Breast epithelium (tissue), 4 donors: ENCODE measurements at regions not wholly inside any gene's neighbourhood (a gene's known extent, or its start where the extent isn't known, plus 50 kb on each side); places are given as distances from the start of the nearest gene placed in this dataset.

ENCODE experiments used
- DNase-seq, 2 donors: peaks; one replicate each; pipeline ENCODE4 v3.0.0-alpha.2; 2019; ENCODE audit warnings: low spot score in 2 of 2
- H3K27ac ChIP-seq, 2 donors: fragments of 200-600 bp; sonication (generic) in 1 of 2; one replicate each; pipeline ENCODE4 v1.5.1; 2016 to 2019; ENCODE audit warnings: mild to moderate bottlenecking in 1 of 2
- H3K27me3 ChIP-seq, 2 donors: fragments of 200-600 bp; sonication (generic) in 1 of 2; one replicate each; pipeline versions ENCODE4 v1.5.1 to v1.6.0; 2017 to 2019; ENCODE audit warnings: control low read depth in 1 of 2, mild to moderate bottlenecking in 1 of 2
- H3K36me3 ChIP-seq: fragments of 200-600 bp; one replicate; pipeline ENCODE4 v1.5.1; 2019
- H3K4me1 ChIP-seq, 2 donors: fragments of 200-600 bp; sonication (generic); one replicate each; pipeline ENCODE4 v1.5.1; 2016 to 2019; ENCODE audit warnings: control low read depth in 1 of 2
- H3K4me3 ChIP-seq, 3 donors: fragments of 200-600 bp; sonication (generic); 1 replicate in 2 of 3; 2 replicates in 1 of 3; pipeline ENCODE4 v1.5.1; 2016 to 2019; ENCODE audit warnings: mild to moderate bottlenecking in 3 of 3, moderate library complexity in 2 of 3
- H3K9me3 ChIP-seq, 2 donors: fragments of 200-600 bp; sonication (generic) in 1 of 2; one replicate each; pipeline ENCODE4 v1.5.1; 2016 to 2019; ENCODE audit warnings: control low read depth in 1 of 2
- POLR2A ChIP-seq: fragments of 450-650 bp; IDR thresholded peaks from one replicate; pipeline ENCODE4 v1.6.1; 2016; ENCODE audit warnings: antibody characterized with exemption, mild to moderate bottlenecking, moderate library complexity
- POLR2AphosphoS5 ChIP-seq, 3 donors: sonication (generic); formaldehyde crosslinking; IDR thresholded peaks; one replicate each; pipeline ENCODE4 v1.6.1; 2017; ENCODE audit warnings: antibody characterized with exemption in 3 of 3
- intact Hi-C: fragments of 100-400 bp; cut with DNase I; formaldehyde crosslinking; loops from one replicate; pipeline ENCODE4 v1.15.1; 2023; ENCODE audit warnings: low total_unique reads
- TF ChIP-seq, protein P1 (sequence below), 3 donors: fragments of 450-650 bp; IDR thresholded peaks; one replicate each; pipeline ENCODE4 v1.5.1; 2016 to 2017; ENCODE audit warnings: antibody characterized with exemption in 3 of 3, mild to moderate bottlenecking in 3 of 3, moderate library complexity in 3 of 3

- Histone ChIP-seq H3K4me3 (no peak overlapping the region), H3K27me3 (no peaks in the 10 kb centered on the region), H3K27ac (no peak overlapping the region), H3K36me3 (no peaks in the 10 kb centered on the region), H3K9me3 (no peaks in the 10 kb centered on the region), H3K4me1 (no peaks in the 10 kb centered on the region)
- intact Hi-C loops, result loop anchor here (5.0 kb wide), 1 partner anchor 797 kb away; no protein-coding TSS in a partner anchor
- DNase-seq, result no peak
- TF ChIP-seq POLR2A (no peak), POLR2AphosphoS5 (IDR thresholded peaks at IDR 0.05) (no peak)
- TF ChIP-seq, protein P1, sequence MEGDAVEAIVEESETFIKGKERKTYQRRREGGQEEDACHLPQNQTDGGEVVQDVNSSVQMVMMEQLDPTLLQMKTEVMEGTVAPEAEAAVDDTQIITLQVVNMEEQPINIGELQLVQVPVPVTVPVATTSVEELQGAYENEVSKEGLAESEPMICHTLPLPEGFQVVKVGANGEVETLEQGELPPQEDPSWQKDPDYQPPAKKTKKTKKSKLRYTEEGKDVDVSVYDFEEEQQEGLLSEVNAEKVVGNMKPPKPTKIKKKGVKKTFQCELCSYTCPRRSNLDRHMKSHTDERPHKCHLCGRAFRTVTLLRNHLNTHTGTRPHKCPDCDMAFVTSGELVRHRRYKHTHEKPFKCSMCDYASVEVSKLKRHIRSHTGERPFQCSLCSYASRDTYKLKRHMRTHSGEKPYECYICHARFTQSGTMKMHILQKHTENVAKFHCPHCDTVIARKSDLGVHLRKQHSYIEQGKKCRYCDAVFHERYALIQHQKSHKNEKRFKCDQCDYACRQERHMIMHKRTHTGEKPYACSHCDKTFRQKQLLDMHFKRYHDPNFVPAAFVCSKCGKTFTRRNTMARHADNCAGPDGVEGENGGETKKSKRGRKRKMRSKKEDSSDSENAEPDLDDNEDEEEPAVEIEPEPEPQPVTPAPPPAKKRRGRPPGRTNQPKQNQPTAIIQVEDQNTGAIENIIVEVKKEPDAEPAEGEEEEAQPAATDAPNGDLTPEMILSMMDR (IDR thresholded peaks at IDR 0.05), result no peak
These were observed 326.2 kb upstream of the SEMA6A start for GRCh38 chr5:116900793-116901192.

DNA sequence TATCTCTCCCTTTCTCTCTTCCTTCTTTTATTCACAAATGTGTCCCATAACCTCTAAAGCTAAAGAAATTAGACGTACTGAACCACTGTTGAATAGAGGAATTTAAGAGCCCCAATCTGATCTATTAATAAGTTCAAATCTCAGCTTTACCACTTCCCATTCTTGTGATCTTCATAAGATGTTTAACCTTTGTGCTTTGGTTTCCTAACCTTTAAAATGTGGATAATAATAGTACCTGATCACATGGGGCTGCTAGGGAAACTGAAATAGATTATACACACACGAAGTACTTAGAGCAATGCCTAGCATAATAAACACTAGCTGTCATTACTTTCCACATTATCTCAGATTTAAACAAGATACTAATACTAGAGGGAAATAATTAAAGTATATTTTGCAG is 324.3 kb upstream of the SEMA6A start:
- TF ChIP-seq POLR2A (no peak), POLR2AphosphoS5 (IDR thresholded peaks at IDR 0.05) (no peak)
- TF ChIP-seq, protein P1 (IDR thresholded peaks at IDR 0.05), result no peak
- intact Hi-C loops, result no loop called here
- H3K9me3 ChIP-seq, result no peaks in the 10 kb centered on the region
- no peak for DNase-seq
- H3K36me3 ChIP-seq, result no peaks in the 10 kb centered on the region
- H3K27ac ChIP-seq, result no peak overlapping the region
- no peaks in the 10 kb centered on the region for H3K4me1 ChIP-seq
- no peaks in the 10 kb centered on the region for H3K27me3 ChIP-seq
- H3K4me3 ChIP-seq, result no peak overlapping the region

DNA sequence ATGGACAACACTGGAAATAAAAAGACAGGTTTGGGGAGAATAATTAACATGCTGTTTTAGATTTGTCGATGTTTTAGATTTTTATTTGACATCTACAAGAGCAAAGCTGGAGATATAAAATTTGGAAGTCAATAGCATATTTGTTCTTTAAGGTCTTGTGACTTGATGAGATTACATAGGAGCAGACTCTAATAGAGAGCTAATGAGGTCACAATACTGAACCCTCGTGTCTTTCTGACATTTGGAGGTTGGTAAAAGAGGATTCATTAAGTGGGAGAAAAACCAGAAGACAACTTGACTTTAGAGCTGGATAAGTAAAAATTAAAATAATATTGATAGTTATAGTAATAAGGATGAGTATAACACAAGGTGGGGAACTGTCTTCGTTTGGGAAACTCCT is 322.7 kb upstream of the SEMA6A start:
- no peaks in the 10 kb centered on the region for H3K36me3 ChIP-seq
- no peaks in the 10 kb centered on the region for H3K4me1 ChIP-seq
- DNase-seq, result no peak
- no peaks in the 10 kb centered on the region for H3K27me3 ChIP-seq
- TF ChIP-seq, protein P1 (IDR thresholded peaks at IDR 0.05), result no peak
- no peak for TF ChIP-seq POLR2AphosphoS5 (IDR thresholded peaks at IDR 0.05)
- no peak for TF ChIP-seq POLR2A
- no peaks in the 10 kb centered on the region for H3K9me3 ChIP-seq
- H3K4me3 ChIP-seq, result no peak overlapping the region
- intact Hi-C loops, result no loop called here
- H3K27ac ChIP-seq, result no peak overlapping the region

DNA sequence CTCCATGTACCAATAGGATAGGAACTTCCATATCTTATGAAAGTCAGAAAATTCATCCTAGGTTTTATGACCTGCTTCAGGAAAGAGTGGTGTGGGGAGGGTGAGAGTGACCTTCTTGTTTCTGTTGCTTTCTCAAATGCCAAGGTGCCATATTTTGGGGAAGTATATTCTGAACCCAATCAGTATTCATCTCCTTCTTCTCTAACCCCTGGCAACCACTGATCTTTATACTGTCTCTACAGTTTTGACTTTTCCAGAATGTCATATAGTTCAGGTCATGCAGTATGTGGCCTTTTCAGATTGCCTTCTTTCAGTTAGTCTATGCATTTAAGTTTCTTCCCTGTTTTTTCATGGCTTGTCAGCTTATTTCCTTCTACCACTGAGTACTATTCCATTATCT is 321.4 kb upstream of the SEMA6A start:
- H3K36me3 ChIP-seq, result no peaks in the 10 kb centered on the region
- TF ChIP-seq, protein P1 (IDR thresholded peaks at IDR 0.05), result no peak
- TF ChIP-seq POLR2AphosphoS5 (IDR thresholded peaks at IDR 0.05), result no peak
- TF ChIP-seq POLR2A, result no peak
- H3K4me1 ChIP-seq, result no peaks in the 10 kb centered on the region
- intact Hi-C loops, result no loop called here
- no peaks in the 10 kb centered on the region for H3K27me3 ChIP-seq
- no peak for DNase-seq
- no peak overlapping the region for H3K4me3 ChIP-seq
- H3K27ac ChIP-seq, result no peak overlapping the region
- H3K9me3 ChIP-seq, result no peaks in the 10 kb centered on the region

DNA sequence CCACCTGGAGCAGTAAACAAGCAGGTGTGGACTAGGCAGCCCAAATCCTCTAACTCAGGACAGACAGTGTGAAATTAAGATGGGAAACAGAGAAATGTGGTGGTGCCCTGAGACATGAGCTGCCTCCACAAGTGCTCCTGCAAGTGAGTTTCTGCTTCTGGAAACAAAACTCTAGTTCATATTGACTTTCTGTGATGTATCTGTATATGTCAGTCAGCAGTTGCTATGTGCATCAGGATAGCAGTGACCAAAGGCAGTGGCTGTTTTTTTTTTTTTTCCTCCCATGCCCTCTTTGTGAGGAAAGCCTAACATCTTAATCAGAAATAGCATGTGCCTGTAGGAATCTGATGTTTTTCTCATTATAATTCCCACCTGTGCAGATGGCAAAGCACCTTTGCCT is 318.4 kb upstream of the SEMA6A start:
- no peak for TF ChIP-seq POLR2A
- TF ChIP-seq, protein P1 (IDR thresholded peaks at IDR 0.05), result no peak
- TF ChIP-seq POLR2AphosphoS5 (IDR thresholded peaks at IDR 0.05), result no peak
- Histone ChIP-seq H3K27ac (no peak overlapping the region), H3K4me1 (no peaks in the 10 kb centered on the region), H3K36me3 (no peaks in the 10 kb centered on the region), H3K9me3 (no peaks in the 10 kb centered on the region), H3K27me3 (no peaks in the 10 kb centered on the region), H3K4me3 (no peak overlapping the region)
- intact Hi-C loops, result no loop called here
- no peak for DNase-seq
